Loucy (cell line): ENCODE measurements at regions not wholly inside any gene's neighbourhood (a gene's known extent, or its start where the extent isn't known, plus 50 kb on each side); places are given as distances from the start of the nearest gene placed in this dataset.

Experiments
- CTCF ChIP-seq: fragments of 200-600 bp; sonication (generic); conservative IDR thresholded peaks from 2 replicates; pipeline ENCODE4 v1.5.1; 2014; ENCODE audit warnings: mild to moderate bottlenecking, antibody characterized with exemption, low read length
- EZH2phosphoT487 ChIP-seq: fragments of 200-600 bp; IDR thresholded peaks from 2 replicates; pipeline ENCODE4 v1.6.1; 2018; ENCODE audit warnings: antibody characterized with exemption, mild to moderate bottlenecking, moderate library complexity, borderline replicate concordance

GRCh38 chr18:78717051-78717765, 262.4 kb upstream of the SALL3 start:
- TF ChIP-seq CTCF: no peak
- no peak for TF ChIP-seq EZH2phosphoT487
